Panc1 (cell line): ENCODE measurements at regions not wholly inside any gene's neighbourhood (a gene's known extent, or its start where the extent isn't known, plus 50 kb on each side); places are given as distances from the start of the nearest gene placed in this dataset.

ENCODE experiments used
- ATAC-seq: fragments of 200-7000 bp; cut with Tn5 transposase; 2 replicates; pipeline ENCODE4 v1.9.1; 2020; ENCODE audit warnings: mild to moderate bottlenecking, moderate library complexity
- BruUV-seq: library from RNA; stranded (reverse); fragments of 400-500 nt; replicated peaks from 2 replicates; lab custom pipeline; 2021; lab: Mats Ljungman, UMichigan
- CTCF ChIA-PET: fragments of 300-600 bp; sonication (Branson Sonifier 250); formaldehyde crosslinking; loops from one replicate; lab custom pipeline; 2022; ENCODE audit warnings: antibody characterized with exemption; lab: Charles Lee
- POLR2A ChIA-PET: fragments of 300-600 bp; sonication (Branson Sonifier 250); formaldehyde crosslinking; loops from one replicate; lab custom pipeline; 2022; ENCODE audit warnings: antibody characterized with exemption; lab: Charles Lee
- DNase-seq: peaks from one replicate; pipeline ENCODE4 v3.0.0-alpha.2; 2010; ENCODE audit warnings: low read depth, low spot score
- H3K27ac ChIP-seq: 2 replicates; pipeline ENCODE4 v1.5.1; 2011; ENCODE audit warnings: mild to moderate bottlenecking, low read length, inconsistent platforms
- H3K27me3 ChIP-seq: fragments of 200-500 bp; sonication (Bioruptor generic); 2 replicates; pipeline ENCODE4 v1.6.0; 2014; ENCODE audit warnings: low read length, inconsistent platforms; ENCODE audit not compliant: control insufficient read depth, insufficient read depth
- H3K36me3 ChIP-seq: fragments of 200-500 bp; sonication (Bioruptor generic); 2 replicates; pipeline ENCODE4 v1.5.1; 2014; ENCODE audit warnings: inconsistent platforms, mild to moderate bottlenecking, low read length, moderate library complexity; ENCODE audit not compliant: control insufficient read depth, insufficient read depth
- H3K4me1 ChIP-seq: 2 replicates; pipeline ENCODE4 v1.5.1; 2011; ENCODE audit warnings: inconsistent platforms, mild to moderate bottlenecking, low read length, moderate library complexity; ENCODE audit not compliant: control insufficient read depth, insufficient read depth
- H3K4me3 ChIP-seq, 2 experiments: 2 replicates each; pipeline ENCODE4 v1.5.1; 2011 to 2012; ENCODE audit warnings: low read depth in 2 of 2, low read length in 2 of 2, mild to moderate bottlenecking in 2 of 2, inconsistent platforms in 1 of 2, moderate library complexity in 1 of 2
- H3K9me3 ChIP-seq: fragments of 200-500 bp; sonication (Bioruptor generic); 2 replicates; pipeline ENCODE4 v1.5.1; 2014; ENCODE audit warnings: low read depth, mild to moderate bottlenecking, inconsistent platforms, low read length, moderate library complexity; ENCODE audit not compliant: control insufficient read depth, insufficient read depth
- CTCF ChIP-seq: fragments of 450-650 bp; IDR thresholded peaks from 2 replicates; pipeline ENCODE4 v1.5.1; 2017; ENCODE audit warnings: mild to moderate bottlenecking
- POLR2AphosphoS5 ChIP-seq: IDR thresholded peaks from 2 replicates; pipeline ENCODE4 v1.6.1; 2012; ENCODE audit warnings: mild to moderate bottlenecking, low read depth, low read length, moderate library complexity
- REST ChIP-seq, 2 experiments: IDR thresholded peaks; 2 replicates each; pipeline ENCODE4 v1.6.1; 2011 to 2012; ENCODE audit warnings: low read depth in 2 of 2, control low read depth in 1 of 2, low read length in 1 of 2, mild to moderate bottlenecking in 1 of 2, moderate library complexity in 1 of 2; ENCODE audit not compliant: insufficient read depth in 1 of 2
- SIN3A ChIP-seq: IDR thresholded peaks from 2 replicates; pipeline ENCODE4 v1.6.1; 2012; ENCODE audit warnings: low read depth, mild to moderate bottlenecking, low read length, moderate library complexity, borderline replicate concordance; ENCODE audit not compliant: insufficient read depth
- TCF7L2 ChIP-seq: IDR thresholded peaks from 2 replicates; pipeline ENCODE4 v1.6.1; 2011; ENCODE audit warnings: mild to moderate bottlenecking, low read depth, low read length, inconsistent platforms
- in situ Hi-C: cut with HindIII; loops from 2 replicates; pipeline ENCODE4 v1.10.0; 2016; ENCODE audit warnings: low sequenced_read_pairs, low pct_unique_long_range_greater_than_20kb
- intact Hi-C: fragments of 100-400 bp; cut with micrococcal nuclease; formaldehyde crosslinking; loops from one replicate; pipeline ENCODE4 v1.10.0; 2022; ENCODE audit not compliant: unreplicated experiment

GRCh38 chr9:82539856-82540579 lies 522.9 kb downstream of the RASEF start:
- ATAC-seq, result no peak
- Histone ChIP-seq H3K9me3 (no peaks in the 10 kb centered on the region), H3K4me3 (no peak overlapping the region), H3K27me3 (no peaks in the 10 kb centered on the region), H3K27ac (no peak overlapping the region), H3K4me1 (no peaks in the 10 kb centered on the region), H3K36me3 (no peaks in the 10 kb centered on the region)
- in situ Hi-C loops, result no loop called here
- no peak for TF ChIP-seq POLR2AphosphoS5
- no peak for TF ChIP-seq CTCF
- TF ChIP-seq REST (IDR thresholded peaks at IDR 0.05; ENCODE audit: insufficient read depth in 1 of 2, low read depth in 2 of 2, low read length in 1 of 2), result no peak
- no peak for TF ChIP-seq SIN3A
- TF ChIP-seq TCF7L2, result no peak
- ChIA-PET CTCF (no interaction called here), POLR2A (no interaction called here)
- intact Hi-C loops, result no loop called here
- BruUV-seq, result no TSS peak
- no peak for DNase-seq

- ATAC-seq, result no peak
- no peaks in the 10 kb centered on the region for H3K27me3 ChIP-seq
- no peak overlapping the region for H3K27ac ChIP-seq
- no peak for TF ChIP-seq TCF7L2
- TF ChIP-seq REST (IDR thresholded peaks at IDR 0.05; ENCODE audit: insufficient read depth in 1 of 2, low read depth in 2 of 2, low read length in 1 of 2), result no peak
- TF ChIP-seq POLR2AphosphoS5, result no peak
- TF ChIP-seq CTCF, result no peak
- no peak for TF ChIP-seq SIN3A
- no peaks in the 10 kb centered on the region for H3K9me3 ChIP-seq
- intact Hi-C loops, result no loop called here
- no peak overlapping the region for H3K4me3 ChIP-seq
- H3K4me1 ChIP-seq, result no peaks in the 10 kb centered on the region
- DNase-seq, result no peak
- CTCF ChIA-PET, result interaction anchor here (0.6 kb wide), 1 partner anchor 1409 kb away, joined by 3 read pairs; no protein-coding TSS in a partner anchor
- in situ Hi-C loops, result no loop called here
- no peaks in the 10 kb centered on the region for H3K36me3 ChIP-seq
- POLR2A ChIA-PET, result no interaction called here
- no TSS peak for BruUV-seq
These were observed 519.2 kb downstream of the RASEF start for GRCh38 chr9:82543726-82544125.
